SU-DHL-6 (cell line): ENCODE measurements at regions not wholly inside any gene's neighbourhood (a gene's known extent, or its start where the extent isn't known, plus 50 kb on each side); places are given as distances from the start of the nearest gene placed in this dataset.

ENCODE experiments used
- H2AFZ ChIP-seq: fragments of 200-600 bp; sonication (generic); 2 replicates; pipeline ENCODE4 v1.6.1; 2014; ENCODE audit warnings: low read depth, mild to moderate bottlenecking, moderate library complexity, mixed read lengths, antibody characterized with exemption, low read length; ENCODE audit not compliant: severe bottlenecking
- H3F3A ChIP-seq: fragments of 200-600 bp; shearing (Covaris generic); 2 replicates; pipeline ENCODE4 v1.6.0; 2016; ENCODE audit warnings: antibody characterized with exemption, mild to moderate bottlenecking; ENCODE audit not compliant: insufficient read depth
- H3K27ac ChIP-seq: fragments of 200-600 bp; sonication (generic); 2 replicates; pipeline ENCODE4 v1.5.1; 2016; ENCODE audit warnings: low read depth, mild to moderate bottlenecking, low read length, moderate library complexity, mixed read lengths
- H3K27me3 ChIP-seq: fragments of 200-600 bp; sonication (generic), shearing (Covaris generic); 2 replicates; pipeline ENCODE4 v1.6.0; 2014; ENCODE audit warnings: mild to moderate bottlenecking, low read length
- H3K36me3 ChIP-seq: fragments of 200-600 bp; sonication (generic); 2 replicates; pipeline ENCODE4 v1.6.1; 2014; ENCODE audit warnings: mild to moderate bottlenecking, low read length, mixed read lengths
- H3K4me2 ChIP-seq: fragments of 300-600, 200-600 bp; shearing (Covaris generic), sonication (generic); 2 replicates; pipeline ENCODE4 v1.6.0; 2014; ENCODE audit warnings: low read length, low read depth, mild to moderate bottlenecking; ENCODE audit not compliant: poor library complexity, severe bottlenecking
- H3K4me3 ChIP-seq: fragments of 200-600 bp; sonication (generic); 2 replicates; pipeline ENCODE4 v1.5.1; 2014; ENCODE audit warnings: antibody characterized with exemption, low read length, mild to moderate bottlenecking, mixed read lengths; ENCODE audit not compliant: insufficient read depth, poor library complexity, severe bottlenecking
- H3K79me2 ChIP-seq: fragments of 200-600 bp; sonication (generic); 2 replicates; pipeline ENCODE4 v1.6.1; 2014; ENCODE audit warnings: mild to moderate bottlenecking, low read length, moderate library complexity; ENCODE audit not compliant: insufficient read depth
- H3K9ac ChIP-seq: fragments of 200-600 bp; sonication (generic); 2 replicates; pipeline ENCODE4 v1.7.0; 2014; ENCODE audit warnings: mild to moderate bottlenecking, low read length
- H3K9me2 ChIP-seq: fragments of 200-600 bp; sonication (generic); replicated peaks from 2 replicates; pipeline ENCODE4 v1.6.1; 2014; ENCODE audit warnings: low read length; ENCODE audit not compliant: insufficient read depth
- H3K9me3 ChIP-seq: fragments of 200-600 bp; sonication (generic); 2 replicates; pipeline ENCODE4 v1.6.1; 2014; ENCODE audit warnings: low read length, mixed read lengths; ENCODE audit not compliant: insufficient read depth
- H4K20me1 ChIP-seq: fragments of 200-600 bp; sonication (generic); 2 replicates; pipeline ENCODE4 v1.6.1; 2014; ENCODE audit warnings: low read depth, mild to moderate bottlenecking, antibody characterized with exemption, low read length, moderate library complexity, mixed read lengths
- EZH2phosphoT487 ChIP-seq: fragments of 200-600 bp; sonication (generic), shearing (Covaris generic); conservative IDR thresholded peaks from 2 replicates; pipeline ENCODE4 v1.6.1; 2018; ENCODE audit warnings: mild to moderate bottlenecking, antibody characterized with exemption, low read length, moderate library complexity, mixed read lengths
- TF ChIP-seq, protein P1 (sequence below): fragments of 200-600 bp; sonication (generic); IDR thresholded peaks from one replicate; pipeline ENCODE4 v1.5.1; 2017; ENCODE audit warnings: antibody characterized with exemption, mild to moderate bottlenecking, low read length, moderate library complexity; ENCODE audit not compliant: insufficient read depth, poor library complexity, severe bottlenecking

DNA sequence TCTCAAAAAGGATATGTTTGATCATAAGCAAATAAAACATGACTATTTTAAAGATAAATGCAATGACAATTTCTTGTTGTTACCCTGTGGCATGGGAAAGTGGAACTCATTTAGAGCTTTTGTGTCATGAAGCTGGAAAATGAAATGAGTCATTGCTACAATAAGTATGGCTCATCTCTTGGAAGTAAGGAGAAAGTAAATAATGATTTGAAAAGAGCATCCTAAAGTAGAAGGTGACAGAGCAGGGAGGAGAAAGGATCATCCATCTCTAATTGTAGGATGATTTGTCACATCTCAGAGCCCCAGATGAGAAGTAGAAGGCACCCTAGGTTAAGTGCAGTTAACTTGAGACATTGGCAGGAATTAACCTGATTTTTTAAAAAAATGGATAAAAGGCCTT lies 200.5 kb downstream of the CPS1 start:
- no peaks in the 10 kb centered on the region for H3K9me3 ChIP-seq
- TF ChIP-seq, protein P1, sequence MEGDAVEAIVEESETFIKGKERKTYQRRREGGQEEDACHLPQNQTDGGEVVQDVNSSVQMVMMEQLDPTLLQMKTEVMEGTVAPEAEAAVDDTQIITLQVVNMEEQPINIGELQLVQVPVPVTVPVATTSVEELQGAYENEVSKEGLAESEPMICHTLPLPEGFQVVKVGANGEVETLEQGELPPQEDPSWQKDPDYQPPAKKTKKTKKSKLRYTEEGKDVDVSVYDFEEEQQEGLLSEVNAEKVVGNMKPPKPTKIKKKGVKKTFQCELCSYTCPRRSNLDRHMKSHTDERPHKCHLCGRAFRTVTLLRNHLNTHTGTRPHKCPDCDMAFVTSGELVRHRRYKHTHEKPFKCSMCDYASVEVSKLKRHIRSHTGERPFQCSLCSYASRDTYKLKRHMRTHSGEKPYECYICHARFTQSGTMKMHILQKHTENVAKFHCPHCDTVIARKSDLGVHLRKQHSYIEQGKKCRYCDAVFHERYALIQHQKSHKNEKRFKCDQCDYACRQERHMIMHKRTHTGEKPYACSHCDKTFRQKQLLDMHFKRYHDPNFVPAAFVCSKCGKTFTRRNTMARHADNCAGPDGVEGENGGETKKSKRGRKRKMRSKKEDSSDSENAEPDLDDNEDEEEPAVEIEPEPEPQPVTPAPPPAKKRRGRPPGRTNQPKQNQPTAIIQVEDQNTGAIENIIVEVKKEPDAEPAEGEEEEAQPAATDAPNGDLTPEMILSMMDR, result no peak
- no peak for TF ChIP-seq EZH2phosphoT487
- H2AFZ ChIP-seq, result no peak overlapping the region
- no peaks in the 10 kb centered on the region for H3K79me2 ChIP-seq
- H4K20me1 ChIP-seq, result no peaks in the 10 kb centered on the region
- H3K27me3 ChIP-seq, result no peaks in the 10 kb centered on the region
- no peak overlapping the region for H3K9ac ChIP-seq
- no peaks in the 10 kb centered on the region for H3K36me3 ChIP-seq
- H3K4me3 ChIP-seq, result no peak overlapping the region
- no peak overlapping the region for H3K27ac ChIP-seq
- no peaks in the 10 kb centered on the region for H3K9me2 ChIP-seq
- no peaks in the 10 kb centered on the region for H3F3A ChIP-seq
- no peak overlapping the region for H3K4me2 ChIP-seq

DNA sequence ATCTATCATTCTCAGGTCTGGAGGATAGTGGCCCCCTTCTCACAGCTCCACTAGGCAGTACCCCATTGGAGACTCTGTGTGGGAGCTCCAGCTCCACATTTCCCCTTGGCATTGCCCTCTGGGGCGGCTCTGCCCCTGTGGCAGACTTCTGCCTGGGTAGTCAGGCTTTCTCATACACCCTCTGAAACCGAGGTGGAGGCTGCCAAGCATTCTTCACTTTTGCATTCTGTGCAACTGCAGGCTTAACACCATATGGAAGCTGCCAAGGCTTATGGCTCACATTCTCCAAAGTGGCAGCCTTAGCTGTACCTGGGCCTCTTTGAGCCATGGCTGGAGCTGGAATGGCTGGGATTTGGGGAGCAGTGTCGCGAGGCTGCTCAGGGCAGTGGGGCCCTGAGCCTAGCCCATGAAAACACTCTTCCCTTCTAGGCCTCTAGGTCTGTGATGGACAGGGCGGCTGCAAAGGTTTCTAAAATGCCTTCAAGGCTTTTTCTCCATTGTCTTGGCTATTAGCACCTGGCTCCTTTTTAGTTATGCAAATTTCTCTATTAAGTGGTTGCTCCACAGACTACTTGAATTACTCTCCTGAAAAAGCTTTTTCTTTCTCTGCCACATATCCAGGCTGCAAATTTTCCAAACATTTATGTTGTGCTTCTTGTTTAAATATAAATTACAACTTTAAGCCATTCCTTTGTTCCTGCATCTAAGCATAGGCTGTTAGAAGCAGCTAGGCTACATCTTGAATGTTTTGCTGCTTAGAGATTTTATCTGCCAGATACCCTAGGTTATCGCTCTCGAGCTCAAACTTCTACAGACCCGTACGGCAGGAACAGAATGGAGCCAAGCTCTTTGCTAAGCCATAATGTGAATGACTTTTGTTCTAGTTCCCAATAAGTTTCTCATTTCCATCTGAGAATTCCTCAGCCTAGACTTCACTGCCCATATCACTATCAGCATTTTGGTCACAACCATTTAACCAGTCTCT lies 206.5 kb downstream of the CPS1 start:
- Histone ChIP-seq H3K79me2 (no peaks in the 10 kb centered on the region), H3K27ac (no peak overlapping the region), H3K27me3 (no peaks in the 10 kb centered on the region), H3K9me2 (no peaks in the 10 kb centered on the region), H3K9me3 (no peaks in the 10 kb centered on the region), H3K9ac (no peak overlapping the region), H3K36me3 (no peaks in the 10 kb centered on the region), H3K4me3 (no peak overlapping the region), H3K4me2 (no peak overlapping the region), H2AFZ (no peak overlapping the region), H4K20me1 (no peaks in the 10 kb centered on the region), H3F3A (no peaks in the 10 kb centered on the region)
- TF ChIP-seq, protein P1, result no peak
- TF ChIP-seq EZH2phosphoT487, result no peak

- H3K27me3 ChIP-seq, result no peaks in the 10 kb centered on the region
- no peak overlapping the region for H3K4me2 ChIP-seq
- H3K36me3 ChIP-seq, result no peaks in the 10 kb centered on the region
- no peak for TF ChIP-seq EZH2phosphoT487
- TF ChIP-seq, protein P1, result no peak
- H4K20me1 ChIP-seq, result no peaks in the 10 kb centered on the region
- no peak overlapping the region for H3K9ac ChIP-seq
- H3K9me2 ChIP-seq, result no peaks in the 10 kb centered on the region
- no peak overlapping the region for H3K27ac ChIP-seq
- H2AFZ ChIP-seq, result no peak overlapping the region
- no peaks in the 10 kb centered on the region for H3K79me2 ChIP-seq
- no peak overlapping the region for H3K4me3 ChIP-seq
- H3F3A ChIP-seq, result no peaks in the 10 kb centered on the region
- H3K9me3 ChIP-seq, result no peaks in the 10 kb centered on the region
Observed at GRCh38 chr2:210768329-210768910, 212.0 kb downstream of the CPS1 start.
